A204.1 (cell line): ENCODE measurements at regions not wholly inside any gene's neighbourhood (a gene's known extent, or its start where the extent isn't known, plus 50 kb on each side); places are given as distances from the start of the nearest gene placed in this dataset.

Source experiments
- FAIRE-seq: peaks from 2 replicates; lab custom pipeline; 2012; peaks lifted over from hg19 to GRCh38; lab: Jason Lieb, UNC

DNA sequence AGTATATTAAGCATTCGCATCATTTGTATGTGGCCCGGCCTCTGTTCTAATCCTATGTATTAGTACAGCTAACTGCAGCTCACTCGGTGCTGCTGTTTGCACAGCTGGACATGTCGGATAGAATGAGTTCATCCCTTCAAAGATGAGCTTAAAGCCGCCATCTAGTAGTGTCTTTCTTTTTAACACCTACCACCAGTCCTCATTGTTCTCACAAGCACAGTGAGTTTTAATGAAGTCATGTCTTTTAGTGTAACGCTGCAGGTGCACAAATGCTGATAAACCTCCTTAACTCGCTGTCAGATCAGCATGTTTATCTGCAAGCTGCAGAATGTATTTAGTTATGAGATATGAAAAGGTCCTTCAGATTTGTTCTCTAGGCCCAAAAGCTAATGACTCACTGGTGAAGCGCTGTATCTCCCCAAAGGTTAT, 247.5 kb downstream of the MTERF1 start:
- FAIRE-seq: no peak

GRCh38 chr7:91634485-91635177, 245.9 kb downstream of the MTERF1 start:
- FAIRE-seq: no peak

GRCh38 chr7:91636129-91636724, 244.3 kb downstream of the MTERF1 start:
- no peak for FAIRE-seq

DNA sequence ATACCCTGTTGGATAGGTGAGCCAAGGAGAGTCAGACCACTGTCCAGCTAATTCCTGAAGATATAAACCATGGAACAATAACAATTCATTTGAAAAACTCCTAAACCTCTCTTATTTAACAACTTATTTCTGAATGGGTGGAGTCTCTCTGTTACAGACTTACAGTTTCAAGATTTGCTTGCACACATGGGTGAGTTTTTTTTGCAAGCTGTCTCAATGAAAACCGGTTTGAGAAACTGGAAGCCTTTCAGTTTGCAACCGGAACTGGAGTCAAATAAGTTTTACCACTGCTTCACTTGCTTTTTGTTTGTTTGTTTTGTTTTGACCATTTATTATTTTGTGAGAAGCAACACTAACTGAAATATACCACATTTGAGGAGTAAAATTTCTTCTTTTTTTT, 243.8 kb downstream of the MTERF1 start:
- no peak for FAIRE-seq

DNA sequence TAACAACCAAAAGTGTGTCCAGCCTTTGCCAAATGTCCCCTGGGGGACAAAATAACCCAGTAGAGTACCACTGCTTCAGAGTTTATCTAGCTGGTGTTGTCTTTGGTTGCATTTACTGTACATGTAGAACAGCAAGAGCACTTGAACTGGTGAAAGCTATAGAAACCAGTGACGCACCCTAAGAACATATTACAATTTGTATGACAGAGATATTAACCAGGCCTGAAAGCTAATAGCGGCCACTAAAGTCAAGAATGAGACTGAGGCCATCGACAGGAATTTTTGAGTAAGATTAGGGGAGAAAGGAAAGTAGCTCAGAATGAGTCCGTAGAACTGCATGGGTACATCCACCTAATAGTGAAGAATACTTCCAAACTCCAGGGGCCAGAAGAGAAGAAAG, 236.2 kb downstream of the MTERF1 start:
- no peak for FAIRE-seq

- no peak for FAIRE-seq
Observed at GRCh38 chr7:91645542-91645941, 235.0 kb downstream of the MTERF1 start.

DNA sequence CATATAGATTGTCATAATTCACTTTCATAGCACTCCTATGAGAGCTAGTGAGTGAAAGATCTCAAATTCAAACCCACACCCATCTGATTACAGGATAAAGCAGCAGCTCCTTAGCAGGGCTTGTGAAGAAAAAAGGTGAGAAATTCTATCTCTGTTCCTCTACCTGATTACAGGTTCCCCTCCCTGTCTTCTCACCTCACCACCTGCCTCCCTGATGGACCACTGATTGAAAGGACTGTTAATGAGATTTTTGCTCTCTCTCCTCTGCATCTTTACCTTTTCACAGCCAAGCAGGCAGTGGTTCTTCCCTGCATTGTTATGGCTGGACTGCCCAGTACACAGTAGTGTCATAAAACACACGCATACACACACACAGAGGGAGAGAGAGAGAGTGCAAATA, 228.5 kb downstream of the MTERF1 start:
- no peak for FAIRE-seq

DNA sequence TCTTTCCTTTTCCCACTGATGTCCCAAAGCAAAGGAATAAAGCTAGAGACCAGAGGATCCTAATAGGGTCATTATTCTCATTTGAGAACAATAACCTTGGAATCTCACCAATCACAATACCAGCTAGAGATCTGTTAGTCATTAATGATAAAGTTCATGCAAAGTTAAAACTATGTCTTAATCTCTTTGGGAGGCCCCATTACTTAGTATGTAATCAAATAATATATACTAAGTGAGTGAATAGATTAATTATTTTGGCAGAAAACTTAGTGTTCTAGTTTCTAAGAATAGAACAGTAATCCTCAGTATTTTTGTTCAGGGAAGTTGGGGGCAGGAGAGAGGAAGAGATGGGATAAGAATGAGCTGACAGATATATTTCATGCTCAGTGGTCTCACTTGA, 227.2 kb downstream of the MTERF1 start:
- no peak for FAIRE-seq

GRCh38 chr7:91655656-91656055, 224.8 kb downstream of the MTERF1 start:
- no peak for FAIRE-seq

GRCh38 chr7:91656541-91657482, 223.7 kb downstream of the MTERF1 start:
- FAIRE-seq: no peak

GRCh38 chr7:91657483-91658071, 222.9 kb downstream of the MTERF1 start:
- FAIRE-seq: no peak

DNA sequence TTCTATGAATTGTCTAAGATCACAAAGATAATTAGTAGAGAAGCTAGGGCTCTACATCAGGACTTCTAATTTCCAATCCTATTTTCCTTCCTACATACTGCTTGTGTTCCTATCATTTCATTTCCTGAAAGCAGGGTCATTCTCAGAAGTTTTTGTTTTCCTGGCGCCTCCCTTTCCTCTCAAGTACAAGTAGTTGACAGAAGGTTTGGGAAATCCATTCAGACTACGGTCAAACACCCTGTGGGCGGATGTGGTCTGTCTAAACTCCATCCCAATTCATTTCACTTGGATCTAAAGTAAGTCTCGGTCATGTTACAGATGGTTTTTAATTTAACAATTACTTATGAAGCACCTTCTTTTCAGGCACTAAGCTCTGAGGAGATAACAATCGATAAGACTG, 221.4 kb downstream of the MTERF1 start:
- FAIRE-seq: no peak

- no peak for FAIRE-seq
Observed at GRCh38 chr7:91660734-91661356, 219.7 kb downstream of the MTERF1 start.

- FAIRE-seq: no peak
Observed at GRCh38 chr7:91661727-91662126, 218.8 kb downstream of the MTERF1 start.

- FAIRE-seq: no peak
Observed at GRCh38 chr7:91668217-91668616, 212.3 kb downstream of the MTERF1 start.

DNA sequence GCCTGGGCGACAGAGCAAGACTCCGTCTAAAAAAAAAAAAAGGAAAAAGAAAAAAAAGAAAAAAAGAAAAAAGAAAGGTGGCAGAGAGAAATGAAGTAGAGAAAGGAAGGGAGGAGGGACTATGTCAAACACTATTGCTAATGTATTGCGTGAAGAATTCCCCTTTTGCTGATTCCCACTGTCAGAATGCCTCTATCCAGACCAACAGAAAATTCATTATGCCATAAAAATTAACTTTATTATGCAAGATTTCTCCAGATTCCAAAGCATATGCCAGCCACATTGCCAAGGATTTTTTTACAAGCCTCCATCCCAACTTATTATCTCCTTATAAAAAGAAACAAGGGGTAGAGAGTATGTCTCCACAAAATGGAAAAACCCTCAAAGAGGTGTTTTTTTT, 209.3 kb downstream of the MTERF1 start:
- FAIRE-seq: no peak

GRCh38 chr7:91674470-91674869, 206.0 kb downstream of the MTERF1 start:
- no peak for FAIRE-seq

GRCh38 chr7:91681718-91682117, 198.8 kb downstream of the MTERF1 start:
- no peak for FAIRE-seq

DNA sequence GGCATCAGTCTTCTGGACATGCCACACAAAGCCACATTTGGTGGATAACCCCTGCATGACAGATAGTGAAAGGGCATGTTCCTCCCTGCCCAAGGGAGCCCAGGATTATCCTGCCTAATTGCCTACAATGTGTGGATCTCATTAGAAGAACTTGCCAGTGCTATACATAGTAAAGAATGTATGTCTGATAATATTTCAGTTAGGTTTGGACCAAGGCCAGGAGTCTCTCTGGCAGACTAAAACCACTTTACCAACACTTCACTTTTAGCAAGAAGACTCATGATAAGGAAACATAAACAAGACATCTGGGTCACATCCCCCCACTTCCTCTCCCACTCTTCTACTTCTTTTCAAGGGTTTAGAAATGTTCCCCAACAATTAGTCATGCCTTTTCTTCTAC, 196.7 kb downstream of the MTERF1 start:
- FAIRE-seq: no peak

- FAIRE-seq: no peak
Observed at GRCh38 chr7:91685544-91685943, 195.0 kb downstream of the MTERF1 start.

GRCh38 chr7:91690541-91691070, 189.9 kb downstream of the MTERF1 start:
- no peak for FAIRE-seq

GRCh38 chr7:91691865-91692264, 188.6 kb downstream of the MTERF1 start:
- FAIRE-seq: no peak
